CD14-positive monocyte (primary cell): ENCODE measurements at regions not wholly inside any gene's neighbourhood (a gene's known extent, or its start where the extent isn't known, plus 50 kb on each side); places are given as distances from the start of the nearest gene placed in this dataset.

Source experiments
- DNase-seq, 3 donors: peaks; one replicate each; pipeline ENCODE4 v3.0.0-alpha.2; 2011 to 2022
- H2AFZ ChIP-seq: 2 replicates; pipeline ENCODE4 v1.6.0; 2012; ENCODE audit warnings: mild to moderate bottlenecking, low read depth, low read length, inconsistent platforms; ENCODE audit not compliant: insufficient read depth, poor library complexity, severe bottlenecking
- H3K27ac ChIP-seq, 2 donors: 1 replicate in 1 of 2; 2 replicates in 1 of 2; pipeline ENCODE4 v1.5.1; 2012 to 2013; ENCODE audit warnings: low read length in 2 of 2, control low read depth in 1 of 2, inconsistent platforms in 1 of 2, low read depth in 1 of 2, mild to moderate bottlenecking in 1 of 2
- H3K27me3 ChIP-seq, 2 donors: one replicate each; pipeline versions ENCODE4 v1.6.0 to v1.6.1; 2011 to 2013; ENCODE audit warnings: low read length in 2 of 2; ENCODE audit not compliant: control insufficient read depth in 2 of 2, insufficient read depth in 2 of 2
- H3K36me3 ChIP-seq, 2 donors: replicated peaks in 1 of 2; 1 replicate in 1 of 2; 2 replicates in 1 of 2; pipeline versions ENCODE4 v1.5.1 to v1.6.1; 2012 to 2013; ENCODE audit warnings: low read length in 2 of 2, control low read depth in 1 of 2, inconsistent platforms in 1 of 2, mild to moderate bottlenecking in 1 of 2; ENCODE audit not compliant: insufficient read depth in 2 of 2, control insufficient read depth in 1 of 2
- H3K4me1 ChIP-seq, 2 donors: 1 replicate in 1 of 2; 2 replicates in 1 of 2; pipeline versions ENCODE4 v1.5.1 to v1.6.1; 2012 to 2013; ENCODE audit warnings: low read length in 2 of 2, control low read depth in 1 of 2, inconsistent platforms in 1 of 2, mild to moderate bottlenecking in 1 of 2, moderate library complexity in 1 of 2; ENCODE audit not compliant: insufficient read depth in 2 of 2, control insufficient read depth in 1 of 2
- H3K4me2 ChIP-seq: replicated peaks from 2 replicates; pipeline ENCODE3; 2012; ENCODE audit warnings: low read length, moderate library complexity, mild to moderate bottlenecking; ENCODE audit not compliant: poor library complexity, severe bottlenecking; ENCODE audit errors: extremely low read depth
- H3K4me3 ChIP-seq, 3 experiments: fragments of 200-600 bp in 1 of 3; sonication (generic) in 1 of 3; replicated peaks in 1 of 3; 1 replicate in 2 of 3; 2 replicates in 1 of 3; pipeline ENCODE4 v1.5.1; 2011 to 2013; ENCODE audit warnings: low read length in 3 of 3, mild to moderate bottlenecking in 3 of 3, control low read depth in 2 of 3, low read depth in 2 of 3, inconsistent platforms in 1 of 3, moderate library complexity in 1 of 3
- H3K79me2 ChIP-seq: 2 replicates; pipeline ENCODE4 v1.6.0; 2012; ENCODE audit warnings: mild to moderate bottlenecking, control low read depth, inconsistent platforms, low read length, moderate library complexity; ENCODE audit not compliant: insufficient read depth
- H3K9ac ChIP-seq: 2 replicates; pipeline ENCODE4 v1.6.0; 2017; ENCODE audit warnings: low read length, mild to moderate bottlenecking; ENCODE audit not compliant: insufficient read depth, poor library complexity, severe bottlenecking
- H3K9me3 ChIP-seq, 2 donors: replicated peaks in 1 of 2; 1 replicate in 1 of 2; 2 replicates in 1 of 2; pipeline versions ENCODE4 v1.5.1 to v1.6.1; 2012 to 2013; ENCODE audit warnings: low read length in 2 of 2, control low read depth in 1 of 2; ENCODE audit not compliant: control insufficient read depth in 1 of 2, insufficient read depth in 1 of 2
- H4K20me1 ChIP-seq: 2 replicates; pipeline ENCODE4 v1.6.0; 2012; ENCODE audit warnings: mild to moderate bottlenecking, low read length, control low read depth, moderate library complexity; ENCODE audit not compliant: insufficient read depth
- H3K27ac Mint-ChIP-seq, 7 donors: one replicate each; pipeline ENCODE4 v1.8.0; 2020; ENCODE audit warnings: mild to moderate bottlenecking in 7 of 7, mixed read lengths in 7 of 7, moderate library complexity in 6 of 7, inconsistent platforms in 2 of 7
- H3K27me3 Mint-ChIP-seq, 3 donors: one replicate each; pipeline ENCODE4 v1.8.0; 2021 to 2022; ENCODE audit warnings: low read depth in 3 of 3, mild to moderate bottlenecking in 3 of 3, mixed read lengths in 3 of 3, moderate library complexity in 3 of 3, inconsistent platforms in 1 of 3
- H3K36me3 Mint-ChIP-seq, 2 donors: one replicate each; pipeline ENCODE4 v1.8.0; 2020; ENCODE audit warnings: mixed read lengths in 2 of 2, inconsistent platforms in 1 of 2, mild to moderate bottlenecking in 1 of 2
- H3K4me1 Mint-ChIP-seq: one replicate; pipeline ENCODE4 v1.8.0; 2020; ENCODE audit warnings: mild to moderate bottlenecking, mixed read lengths
- H3K4me3 Mint-ChIP-seq, 2 donors: one replicate each; pipeline ENCODE4 v1.8.0; 2020; ENCODE audit warnings: mild to moderate bottlenecking in 2 of 2, mixed read lengths in 2 of 2, moderate library complexity in 1 of 2
- H3K9me3 Mint-ChIP-seq, 7 donors: one replicate each; pipeline ENCODE4 v1.8.0; 2020 to 2022; ENCODE audit warnings: mixed read lengths in 7 of 7, mild to moderate bottlenecking in 6 of 7, moderate library complexity in 6 of 7, inconsistent platforms in 2 of 7
- CTCF ChIP-seq: fragments of 200-600 bp; IDR thresholded peaks from one replicate; pipeline ENCODE4 v1.8.0; 2022; ENCODE audit warnings: antibody characterized with exemption, mild to moderate bottlenecking
- WGBS: methylation state at CpG from one replicate; pipeline ENCODE4 v1.1.5; 2013; ENCODE audit warnings: missing lambda C conversion rate; ENCODE audit not compliant: insufficient coverage; 5-methylcytosine and 5-hydroxymethylcytosine counted together
- intact Hi-C, 2 donors: fragments of 100-400 bp; cut with micrococcal nuclease; formaldehyde crosslinking; loops; one replicate each; pipeline versions ENCODE4 v1.15.0 to v1.15.1; 2023

- Histone ChIP-seq H3K79me2 (no peaks in the 10 kb centered on the region), H3K4me2 (no peak overlapping the region), H3K9me3 (peaks cover 4 to 8% of the 10 kb centered on the region in 2 donors), H3K9ac (no peak overlapping the region), H3K27ac (no peak overlapping the region), H3K4me3 (no peak overlapping the region), H3K36me3 (no peaks in the 10 kb centered on the region), H3K27me3 (no peaks in the 10 kb centered on the region), H4K20me1 (no peaks in the 10 kb centered on the region), H3K4me1 (no peaks in the 10 kb centered on the region), H2AFZ (no peak overlapping the region)
- intact Hi-C loops: no loop called here
- Mint-ChIP-seq H3K4me3 (no peak overlapping the region), H3K27me3 (peaks cover 0 to 1% (median 0%) of the 10 kb centered on the region in 3 donors), H3K27ac (no peak overlapping the region), H3K9me3 (peaks cover 0 to 8% (median 4%) of the 10 kb centered on the region in 7 donors), H3K4me1 (no peaks in the 10 kb centered on the region), H3K36me3 (no peaks in the 10 kb centered on the region)
- no peak for TF ChIP-seq CTCF
- no peak for DNase-seq
These were observed 878.3 kb downstream of the FSTL5 start for GRCh38 chr4:161285461-161285860.

- H3K27me3 ChIP-seq: no peaks in the 10 kb centered on the region
- H3K9ac ChIP-seq: no peak overlapping the region
- no peaks in the 10 kb centered on the region for H4K20me1 ChIP-seq
- no peaks in the 10 kb centered on the region for H3K4me1 ChIP-seq
- peaks cover 0 to 14% (median 11%) of the 10 kb centered on the region in 7 donors for H3K9me3 Mint-ChIP-seq
- H3K9me3 ChIP-seq: peaks cover 0 to 21% of the 10 kb centered on the region in 2 donors
- H3K36me3 ChIP-seq: no peaks in the 10 kb centered on the region
- H3K4me2 ChIP-seq: no peak overlapping the region
- no peaks in the 10 kb centered on the region for H3K79me2 ChIP-seq
- no peak overlapping the region for H2AFZ ChIP-seq
- no peak for TF ChIP-seq CTCF
- no peak for DNase-seq
- H3K4me3 ChIP-seq: no peak overlapping the region
- H3K27me3 Mint-ChIP-seq: no peaks in the 10 kb centered on the region
- H3K4me3 Mint-ChIP-seq: no peak overlapping the region
- intact Hi-C loops: no loop called here
- H3K27ac ChIP-seq: no peak overlapping the region
- H3K27ac Mint-ChIP-seq: no peak overlapping the region
- no peaks in the 10 kb centered on the region for H3K36me3 Mint-ChIP-seq
- no peaks in the 10 kb centered on the region for H3K4me1 Mint-ChIP-seq
- no CpG with 5 or more reads among the region's 2 CpGs for WGBS
These were observed 882.9 kb downstream of the FSTL5 start for GRCh38 chr4:161280929-161281328.
